HG03095 (cell line): ENCODE measurements at regions not wholly inside any gene's neighbourhood (a gene's known extent, or its start where the extent isn't known, plus 50 kb on each side); places are given as distances from the start of the nearest gene placed in this dataset.

Experiments
- ATAC-seq: cut with Tn5 transposase; IDR thresholded peaks from one replicate; pipeline ENCODE4 v1.9.1; 2021; ENCODE audit warnings: moderate library complexity; ENCODE audit not compliant: unreplicated experiment

GRCh38 chr20:19889011-19889953 is 127.9 kb upstream of the NAA20 start:
- no peak for ATAC-seq

GRCh38 chr20:19890445-19891051 is 126.6 kb upstream of the NAA20 start:
- no peak for ATAC-seq

GRCh38 chr20:19893356-19893755 is 123.8 kb upstream of the NAA20 start:
- ATAC-seq, result no peak

GRCh38 chr20:19895761-19896160 is 121.4 kb upstream of the NAA20 start:
- ATAC-seq, result no peak

GRCh38 chr20:19897891-19898290 is 119.3 kb upstream of the NAA20 start:
- no peak for ATAC-seq

- no peak for ATAC-seq
These were observed 115.9 kb upstream of the NAA20 start for GRCh38 chr20:19901226-19901625.

- ATAC-seq, result no peak
These were observed 113.9 kb upstream of the NAA20 start for GRCh38 chr20:19903168-19903811.

GRCh38 chr20:19907326-19908056 is 109.7 kb upstream of the NAA20 start:
- no peak for ATAC-seq

GRCh38 chr20:19908576-19908975 is 108.6 kb upstream of the NAA20 start:
- no peak for ATAC-seq

- no peak for ATAC-seq
These were observed 107.4 kb upstream of the NAA20 start for GRCh38 chr20:19909725-19910124.

- no peak for ATAC-seq
These were observed 105.3 kb upstream of the NAA20 start for GRCh38 chr20:19911810-19912382.

- no peak for ATAC-seq
These were observed 103.8 kb upstream of the NAA20 start for GRCh38 chr20:19913349-19913748.

- ATAC-seq, result no peak
These were observed 103.1 kb upstream of the NAA20 start for GRCh38 chr20:19913927-19914614.

- ATAC-seq, result no peak
These were observed 101.9 kb upstream of the NAA20 start for GRCh38 chr20:19915111-19915798.

- ATAC-seq, result no peak
These were observed 100.4 kb upstream of the NAA20 start for GRCh38 chr20:19916531-19917485.

GRCh38 chr20:19918965-19919329 is 98.2 kb upstream of the NAA20 start:
- ATAC-seq, result no peak

GRCh38 chr20:19920381-19921138 is 96.6 kb upstream of the NAA20 start:
- no peak for ATAC-seq

- ATAC-seq, result no peak
These were observed 95.8 kb upstream of the NAA20 start for GRCh38 chr20:19921284-19921793.
